ENCODE measurements at regions not wholly inside any gene's neighbourhood (a gene's known extent, or its start where the extent isn't known, plus 50 kb on each side); places are given as distances from the start of the nearest gene placed in this dataset.

DNA sequence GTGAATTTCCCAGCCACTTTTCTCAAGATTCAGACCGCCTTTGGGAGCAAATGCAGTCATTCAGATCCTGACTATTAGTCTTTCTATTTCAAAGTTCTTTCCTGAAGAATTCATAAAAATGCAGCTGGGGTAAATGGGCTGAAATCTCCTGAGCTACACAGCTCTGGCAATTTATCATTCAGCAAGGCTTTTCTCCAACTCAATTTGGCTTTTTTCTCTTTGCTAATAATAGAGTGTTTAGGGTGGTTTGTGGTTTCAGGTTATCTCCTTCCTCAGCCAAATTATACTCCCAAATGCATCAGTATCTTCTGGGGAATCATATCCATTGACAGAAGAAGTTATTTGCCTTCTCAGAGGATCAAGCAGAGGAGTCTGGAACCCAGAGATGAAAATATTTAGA is 282.4 kb upstream of the SLC14A2 start:
- no peak for TF ChIP-seq ZFX (IDR thresholded peaks at IDR 0.05; ENCODE audit: borderline replicate concordance)
- TF ChIP-seq, protein P1, sequence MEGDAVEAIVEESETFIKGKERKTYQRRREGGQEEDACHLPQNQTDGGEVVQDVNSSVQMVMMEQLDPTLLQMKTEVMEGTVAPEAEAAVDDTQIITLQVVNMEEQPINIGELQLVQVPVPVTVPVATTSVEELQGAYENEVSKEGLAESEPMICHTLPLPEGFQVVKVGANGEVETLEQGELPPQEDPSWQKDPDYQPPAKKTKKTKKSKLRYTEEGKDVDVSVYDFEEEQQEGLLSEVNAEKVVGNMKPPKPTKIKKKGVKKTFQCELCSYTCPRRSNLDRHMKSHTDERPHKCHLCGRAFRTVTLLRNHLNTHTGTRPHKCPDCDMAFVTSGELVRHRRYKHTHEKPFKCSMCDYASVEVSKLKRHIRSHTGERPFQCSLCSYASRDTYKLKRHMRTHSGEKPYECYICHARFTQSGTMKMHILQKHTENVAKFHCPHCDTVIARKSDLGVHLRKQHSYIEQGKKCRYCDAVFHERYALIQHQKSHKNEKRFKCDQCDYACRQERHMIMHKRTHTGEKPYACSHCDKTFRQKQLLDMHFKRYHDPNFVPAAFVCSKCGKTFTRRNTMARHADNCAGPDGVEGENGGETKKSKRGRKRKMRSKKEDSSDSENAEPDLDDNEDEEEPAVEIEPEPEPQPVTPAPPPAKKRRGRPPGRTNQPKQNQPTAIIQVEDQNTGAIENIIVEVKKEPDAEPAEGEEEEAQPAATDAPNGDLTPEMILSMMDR (IDR thresholded peaks at IDR 0.05): no peak
- no peak overlapping the region for H3K27ac ChIP-seq

DNA sequence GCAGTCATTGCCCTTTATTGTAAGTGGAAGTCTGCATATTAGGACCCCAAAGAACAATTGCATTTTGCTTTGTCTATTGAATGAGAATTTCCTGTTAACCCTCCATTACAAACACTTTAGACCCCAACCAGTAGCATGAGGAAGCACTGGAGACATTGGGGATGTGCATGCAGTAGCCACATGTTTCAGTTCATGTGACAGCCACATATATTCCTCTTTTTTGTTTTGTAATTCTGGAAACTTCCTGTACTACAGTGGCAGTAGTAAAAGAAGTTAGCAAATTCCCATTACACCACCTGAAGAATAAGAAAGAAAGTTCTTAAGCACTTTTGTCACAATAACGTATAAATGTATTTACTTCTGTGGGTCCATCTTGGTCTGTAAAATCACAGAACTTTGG is 281.1 kb upstream of the SLC14A2 start:
- no peak for TF ChIP-seq ZFX (IDR thresholded peaks at IDR 0.05; ENCODE audit: borderline replicate concordance)
- TF ChIP-seq, protein P1 (IDR thresholded peaks at IDR 0.05): no peak
- no peak overlapping the region for H3K27ac ChIP-seq

DNA sequence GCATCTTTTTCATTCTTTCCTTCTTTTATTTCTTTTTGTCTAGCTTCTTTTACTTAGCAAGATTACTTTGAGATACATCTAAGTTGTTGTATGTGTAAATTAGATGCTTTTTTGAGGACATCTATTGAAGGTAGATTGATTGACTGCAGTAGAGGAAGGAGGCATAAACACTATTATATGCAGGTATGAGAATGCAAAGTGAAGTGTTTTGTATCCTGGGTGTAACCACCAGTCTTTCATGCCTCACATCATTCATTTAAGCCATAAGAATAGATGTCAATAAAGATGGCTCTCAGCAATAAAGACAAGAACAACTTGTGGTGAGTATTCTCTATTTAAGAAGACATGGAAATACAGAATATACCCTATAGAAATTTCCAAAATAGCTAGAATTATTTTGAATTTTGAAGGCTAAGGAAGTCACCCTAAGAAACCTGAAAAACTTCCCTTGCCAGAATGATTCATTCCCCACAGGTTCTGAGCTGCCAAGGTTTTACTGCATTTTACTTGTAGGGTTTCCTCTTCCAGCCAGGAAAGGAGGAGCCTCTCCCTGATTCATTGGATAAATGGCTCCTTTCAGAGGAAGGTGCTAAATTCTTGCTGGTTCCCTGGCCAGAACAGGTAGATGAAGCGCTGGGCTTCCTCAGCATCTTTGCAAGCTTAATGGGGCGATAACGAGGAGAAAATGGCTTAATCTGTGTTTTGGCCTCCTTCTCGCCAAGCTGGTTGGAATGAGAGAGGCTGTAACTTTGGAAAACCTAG is 279.8 kb upstream of the SLC14A2 start:
- no peak for TF ChIP-seq ZFX (IDR thresholded peaks at IDR 0.05; ENCODE audit: borderline replicate concordance)
- TF ChIP-seq, protein P1 (IDR thresholded peaks at IDR 0.05): no peak
- H3K27ac ChIP-seq: no peak overlapping the region

DNA sequence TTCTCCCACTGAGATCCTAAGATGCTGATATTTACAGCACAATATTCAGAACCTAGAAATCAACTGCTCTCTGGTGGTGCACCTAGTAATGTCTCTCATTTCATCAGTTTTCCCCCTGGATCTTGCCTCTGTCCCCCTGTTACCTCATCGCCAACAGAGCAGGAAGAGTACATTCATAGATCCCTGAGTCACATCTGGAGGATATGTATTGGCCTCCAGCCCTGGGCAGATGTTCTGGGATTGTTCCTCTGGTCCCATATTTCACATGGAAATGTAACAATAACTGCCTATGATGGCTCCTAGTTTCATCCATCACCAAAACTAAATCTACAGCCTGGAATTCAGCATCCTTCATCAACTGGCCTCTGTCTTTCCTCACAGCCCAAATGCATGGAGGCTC is 278.8 kb upstream of the SLC14A2 start:
- no peak overlapping the region for H3K27ac ChIP-seq
- TF ChIP-seq, protein P1 (IDR thresholded peaks at IDR 0.05): no peak
- TF ChIP-seq ZFX (IDR thresholded peaks at IDR 0.05; ENCODE audit: borderline replicate concordance): no peak

DNA sequence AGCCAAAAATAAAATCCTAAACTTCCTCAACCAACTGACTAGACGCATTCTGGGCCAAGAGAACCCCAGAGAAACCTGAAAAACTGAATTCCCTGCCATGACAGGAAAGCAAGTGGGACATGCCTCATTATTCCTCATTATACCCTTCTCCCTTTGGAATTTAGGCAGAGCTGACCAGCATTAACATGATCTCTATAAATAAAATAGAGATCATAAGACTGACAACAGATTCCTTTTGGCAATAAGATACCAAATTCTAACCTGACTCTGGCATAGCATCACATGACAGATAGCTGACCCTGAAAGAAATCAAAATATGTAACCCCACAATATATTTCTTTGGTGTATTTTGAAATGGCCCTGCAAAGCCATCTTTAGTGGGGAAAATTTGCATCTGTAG is 277.8 kb upstream of the SLC14A2 start:
- TF ChIP-seq ZFX (IDR thresholded peaks at IDR 0.05; ENCODE audit: borderline replicate concordance): no peak
- TF ChIP-seq, protein P1 (IDR thresholded peaks at IDR 0.05): no peak
- no peak overlapping the region for H3K27ac ChIP-seq

DNA sequence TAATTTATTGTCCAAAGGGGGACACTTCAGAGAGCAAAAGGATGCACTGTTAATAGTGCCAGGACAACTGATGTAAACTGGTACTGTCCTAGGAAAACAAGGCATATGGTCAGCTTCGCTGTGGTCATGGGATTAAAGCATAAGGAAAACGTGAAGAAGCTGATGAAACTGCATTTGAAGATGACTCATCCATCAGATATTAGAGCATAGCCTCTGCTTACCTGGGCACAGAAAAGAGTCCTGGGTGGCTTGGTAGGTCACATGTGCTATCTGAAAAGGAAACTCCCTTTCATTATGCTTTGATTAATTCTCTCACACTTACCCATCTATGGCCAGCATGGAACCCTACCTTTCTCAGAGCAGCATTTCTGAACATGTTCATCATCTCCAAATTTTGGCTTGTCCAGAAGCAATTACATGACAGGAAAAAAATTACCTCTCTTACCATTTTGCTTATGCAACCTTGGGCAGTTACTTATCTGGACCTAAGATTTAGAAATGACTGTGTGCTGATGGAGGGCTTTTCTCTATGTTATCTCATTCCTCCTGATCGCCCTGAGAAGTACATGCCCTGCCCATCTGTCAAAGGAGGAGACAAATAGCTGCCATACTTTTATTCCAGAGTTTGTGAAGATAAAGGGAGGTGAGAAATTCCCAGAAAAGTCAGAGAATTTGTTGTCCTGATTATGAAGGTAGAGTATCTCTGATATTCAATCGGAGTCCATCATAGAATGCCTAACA is 275.3 kb upstream of the SLC14A2 start:
- TF ChIP-seq ZFX (IDR thresholded peaks at IDR 0.05; ENCODE audit: borderline replicate concordance): no peak
- TF ChIP-seq, protein P1 (IDR thresholded peaks at IDR 0.05): no peak
- H3K27ac ChIP-seq: no peak overlapping the region

DNA sequence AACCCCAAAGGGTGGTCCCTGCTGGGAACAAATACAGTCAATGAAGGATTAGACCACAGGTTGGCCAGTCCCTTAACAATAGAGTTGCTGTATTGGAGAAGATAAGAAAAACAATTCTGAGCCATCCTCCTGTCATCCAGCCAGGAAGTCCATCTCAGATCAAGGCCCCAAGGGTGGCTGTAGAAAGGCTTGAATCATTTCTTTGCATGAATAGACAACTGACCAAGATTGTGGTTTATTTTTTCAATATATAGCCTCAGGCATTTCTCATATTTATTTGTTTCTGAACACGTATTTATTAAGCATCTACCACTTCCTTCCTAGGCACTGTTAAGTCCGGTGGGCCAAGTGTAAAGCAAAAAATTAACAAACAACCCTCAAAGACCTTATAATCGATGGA is 274.4 kb upstream of the SLC14A2 start:
- no peak for TF ChIP-seq ZFX (IDR thresholded peaks at IDR 0.05; ENCODE audit: borderline replicate concordance)
- TF ChIP-seq, protein P1 (IDR thresholded peaks at IDR 0.05): no peak
- H3K27ac ChIP-seq: no peak overlapping the region

Data from 22Rv1 (cell line).